ENCODE measurements at regions not wholly inside any gene's neighbourhood (a gene's known extent, or its start where the extent isn't known, plus 50 kb on each side); places are given as distances from the start of the nearest gene placed in this dataset.
A peak's percentile ranks its signal among the peaks of the same experiment; 100 is the strongest.

GRCh38 chr4:37058826-37059225 is 185.7 kb upstream of the NWD2 start:
- no peak for DNase-seq
- H3K27ac Mint-ChIP-seq, result no peak overlapping the region
- no peak for TF ChIP-seq CTCF (IDR thresholded peaks at IDR 0.05)
- H3K9me3 Mint-ChIP-seq, result no peaks in the 10 kb centered on the region
- H3K4me1 Mint-ChIP-seq, result peaks cover 8% of the 10 kb centered on the region
- no peaks in the 10 kb centered on the region for H3K36me3 Mint-ChIP-seq (ENCODE audit: low read depth)
- no peak overlapping the region for H3K4me3 Mint-ChIP-seq
- peaks cover 3% of the 10 kb centered on the region for H3K27me3 Mint-ChIP-seq (ENCODE audit: low read depth, poor library complexity)

GRCh38 chr4:37066159-37066558 is 178.4 kb upstream of the NWD2 start:
- H3K4me1 Mint-ChIP-seq, result no peaks in the 10 kb centered on the region
- no peak for TF ChIP-seq CTCF (IDR thresholded peaks at IDR 0.05)
- H3K27ac Mint-ChIP-seq, result no peak overlapping the region
- no peaks in the 10 kb centered on the region for H3K27me3 Mint-ChIP-seq (ENCODE audit: low read depth, poor library complexity)
- no peak for DNase-seq
- no peaks in the 10 kb centered on the region for H3K36me3 Mint-ChIP-seq (ENCODE audit: low read depth)
- no peaks in the 10 kb centered on the region for H3K9me3 Mint-ChIP-seq
- no peak overlapping the region for H3K4me3 Mint-ChIP-seq

- H3K4me3 Mint-ChIP-seq, result no peak overlapping the region
- H3K27ac Mint-ChIP-seq, result no peak overlapping the region
- H3K9me3 Mint-ChIP-seq, result no peaks in the 10 kb centered on the region
- H3K27me3 Mint-ChIP-seq (ENCODE audit: low read depth, poor library complexity), result no peaks in the 10 kb centered on the region
- H3K36me3 Mint-ChIP-seq (ENCODE audit: low read depth), result no peaks in the 10 kb centered on the region
- H3K4me1 Mint-ChIP-seq, result no peaks in the 10 kb centered on the region
- DNase-seq, result peak; percentile 4
- TF ChIP-seq CTCF (IDR thresholded peaks at IDR 0.05), result no peak
Measured at GRCh38 chr4:37068580-37068979, 176.0 kb upstream of the NWD2 start.

GRCh38 chr4:37070041-37070440 is 174.5 kb upstream of the NWD2 start:
- no peak overlapping the region for H3K27ac Mint-ChIP-seq
- TF ChIP-seq CTCF (IDR thresholded peaks at IDR 0.05), result no peak
- H3K27me3 Mint-ChIP-seq (ENCODE audit: low read depth, poor library complexity), result no peaks in the 10 kb centered on the region
- no peaks in the 10 kb centered on the region for H3K36me3 Mint-ChIP-seq (ENCODE audit: low read depth)
- H3K4me3 Mint-ChIP-seq, result no peak overlapping the region
- H3K9me3 Mint-ChIP-seq, result no peaks in the 10 kb centered on the region
- no peaks in the 10 kb centered on the region for H3K4me1 Mint-ChIP-seq
- DNase-seq, result no peak

GRCh38 chr4:37071576-37071975 is 173.0 kb upstream of the NWD2 start:
- H3K36me3 Mint-ChIP-seq (ENCODE audit: low read depth), result no peaks in the 10 kb centered on the region
- no peaks in the 10 kb centered on the region for H3K9me3 Mint-ChIP-seq
- H3K27me3 Mint-ChIP-seq (ENCODE audit: low read depth, poor library complexity), result no peaks in the 10 kb centered on the region
- no peak for TF ChIP-seq CTCF (IDR thresholded peaks at IDR 0.05)
- H3K4me3 Mint-ChIP-seq, result no peak overlapping the region
- no peak for DNase-seq
- no peak overlapping the region for H3K27ac Mint-ChIP-seq
- no peaks in the 10 kb centered on the region for H3K4me1 Mint-ChIP-seq

- no peak for TF ChIP-seq CTCF (IDR thresholded peaks at IDR 0.05)
- Mint-ChIP-seq H3K4me3 (no peak overlapping the region), H3K4me1 (peaks cover 3% of the 10 kb centered on the region), H3K27me3 (ENCODE audit: low read depth, poor library complexity) (no peaks in the 10 kb centered on the region), H3K36me3 (ENCODE audit: low read depth) (no peaks in the 10 kb centered on the region), H3K9me3 (no peaks in the 10 kb centered on the region), H3K27ac (no peak overlapping the region)
- no peak for DNase-seq
Measured at GRCh38 chr4:37073226-37073840, 171.2 kb upstream of the NWD2 start.
